Mononuclear cell (primary cell): ENCODE measurements at regions not wholly inside any gene's neighbourhood (a gene's known extent, or its start where the extent isn't known, plus 50 kb on each side); places are given as distances from the start of the nearest gene placed in this dataset.

Experiments used
- H3K27me3 ChIP-seq: 2 replicates; pipeline ENCODE4 v1.6.0; 2011; ENCODE audit warnings: low read length, control low read depth; ENCODE audit not compliant: insufficient read depth
- H3K4me1 ChIP-seq: 2 replicates; pipeline ENCODE4 v1.5.1; 2011; ENCODE audit warnings: mild to moderate bottlenecking, low read length, control low read depth; ENCODE audit not compliant: insufficient read depth
- H3K4me3 ChIP-seq: 2 replicates; pipeline ENCODE4 v1.5.1; 2011; ENCODE audit warnings: mild to moderate bottlenecking, low read length, moderate library complexity
- H3K9me3 ChIP-seq: 2 replicates; pipeline ENCODE4 v1.5.1; 2011; ENCODE audit warnings: low read depth, mild to moderate bottlenecking, control low read depth, low read length

GRCh38 chr20:60316476-60317158, 358.4 kb downstream of the CDH26 start:
- no peaks in the 10 kb centered on the region for H3K27me3 ChIP-seq
- no peaks in the 10 kb centered on the region for H3K9me3 ChIP-seq
- H3K4me3 ChIP-seq: no peak overlapping the region
- H3K4me1 ChIP-seq: no peaks in the 10 kb centered on the region

- no peaks in the 10 kb centered on the region for H3K9me3 ChIP-seq
- no peaks in the 10 kb centered on the region for H3K27me3 ChIP-seq
- no peaks in the 10 kb centered on the region for H3K4me1 ChIP-seq
- no peak overlapping the region for H3K4me3 ChIP-seq
Measured at GRCh38 chr20:60317401-60317800, 359.2 kb downstream of the CDH26 start.

DNA sequence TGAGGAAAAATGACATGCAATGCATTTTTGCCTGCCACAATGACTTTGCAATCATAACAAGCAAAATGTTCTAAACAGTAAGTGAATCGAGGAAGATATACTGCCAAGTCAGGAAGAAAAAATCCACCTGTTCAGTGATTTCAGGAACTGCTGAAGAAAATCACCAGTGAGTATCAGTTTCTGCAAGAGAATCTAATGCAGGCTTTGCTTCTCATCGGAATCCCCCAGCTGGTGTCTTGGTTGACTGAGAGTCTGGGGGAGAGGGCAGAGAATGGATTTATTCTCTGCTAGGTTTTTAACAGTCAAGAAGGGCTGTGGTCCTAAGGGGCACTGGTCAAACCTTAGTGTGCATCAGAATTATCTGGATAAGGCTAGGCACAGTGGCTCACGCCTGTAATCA, 363.4 kb downstream of the CDH26 start:
- Histone ChIP-seq H3K4me3 (no peak overlapping the region), H3K4me1 (no peaks in the 10 kb centered on the region), H3K27me3 (no peaks in the 10 kb centered on the region), H3K9me3 (no peaks in the 10 kb centered on the region)

DNA sequence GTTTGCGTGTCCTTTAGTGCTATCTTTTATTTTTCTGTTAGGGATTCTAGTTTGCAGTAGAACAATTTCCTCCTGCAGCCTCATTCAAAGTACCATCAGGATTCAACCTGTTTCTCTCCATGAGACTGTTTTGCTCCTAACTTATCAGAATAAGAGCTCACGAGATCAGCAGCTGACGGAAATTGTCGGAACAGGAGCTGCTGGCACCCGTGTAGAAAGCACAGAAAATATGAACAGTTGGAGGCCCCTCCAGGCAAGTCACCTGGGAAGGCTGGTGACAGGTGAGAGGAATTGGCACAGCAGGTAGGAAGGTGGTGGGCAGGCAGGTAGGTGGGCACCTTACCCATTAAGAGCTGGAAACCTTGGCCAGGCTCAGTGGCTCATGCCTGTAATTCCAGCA, 368.6 kb downstream of the CDH26 start:
- Histone ChIP-seq H3K4me3 (no peak overlapping the region), H3K27me3 (no peaks in the 10 kb centered on the region), H3K9me3 (no peaks in the 10 kb centered on the region), H3K4me1 (no peaks in the 10 kb centered on the region)

- no peak overlapping the region for H3K4me3 ChIP-seq
- no peaks in the 10 kb centered on the region for H3K4me1 ChIP-seq
- H3K27me3 ChIP-seq: no peaks in the 10 kb centered on the region
- no peaks in the 10 kb centered on the region for H3K9me3 ChIP-seq
Measured at GRCh38 chr20:60327971-60328660, 369.9 kb downstream of the CDH26 start.

- Histone ChIP-seq H3K4me1 (no peaks in the 10 kb centered on the region), H3K27me3 (no peaks in the 10 kb centered on the region), H3K4me3 (no peak overlapping the region), H3K9me3 (no peaks in the 10 kb centered on the region)
Measured at GRCh38 chr20:60330461-60330860, 372.2 kb downstream of the CDH26 start.

DNA sequence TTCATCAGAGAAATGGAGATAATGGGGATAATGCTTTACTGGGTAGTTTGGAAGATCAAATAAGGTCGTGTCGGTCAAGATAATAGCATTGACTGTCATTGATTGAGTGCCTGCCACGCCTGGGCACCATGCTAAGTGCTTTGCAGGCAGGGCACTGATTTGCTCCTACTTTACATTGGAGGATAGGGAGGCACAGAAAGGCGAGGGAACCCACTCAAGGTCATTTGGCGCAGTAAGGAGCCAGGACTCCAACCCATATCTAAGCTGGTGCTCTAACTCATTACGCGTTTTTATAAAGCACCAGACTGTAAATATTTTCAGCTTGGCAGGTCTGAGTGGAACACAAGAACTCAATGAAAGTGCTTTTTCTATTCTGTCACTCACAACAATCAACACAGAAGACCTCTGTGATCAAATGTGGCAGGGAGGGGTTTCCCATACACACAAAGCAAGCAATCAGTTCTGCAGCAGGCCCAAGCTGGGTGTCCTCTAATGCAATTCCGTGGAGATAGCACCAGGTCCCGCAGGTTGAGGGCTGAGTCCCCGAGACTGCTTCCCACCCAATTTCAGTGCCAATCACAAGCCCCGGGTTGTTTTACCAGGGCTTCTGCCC, 373.6 kb downstream of the CDH26 start:
- Histone ChIP-seq H3K4me3 (no peak overlapping the region), H3K4me1 (no peaks in the 10 kb centered on the region), H3K27me3 (no peaks in the 10 kb centered on the region), H3K9me3 (no peaks in the 10 kb centered on the region)

- no peaks in the 10 kb centered on the region for H3K4me1 ChIP-seq
- H3K9me3 ChIP-seq: no peaks in the 10 kb centered on the region
- no peaks in the 10 kb centered on the region for H3K27me3 ChIP-seq
- no peak overlapping the region for H3K4me3 ChIP-seq
Measured at GRCh38 chr20:60332523-60332922, 374.3 kb downstream of the CDH26 start.

- Histone ChIP-seq H3K9me3 (no peaks in the 10 kb centered on the region), H3K4me1 (no peaks in the 10 kb centered on the region), H3K4me3 (no peak overlapping the region), H3K27me3 (no peaks in the 10 kb centered on the region)
Measured at GRCh38 chr20:60334911-60335310, 376.7 kb downstream of the CDH26 start.

DNA sequence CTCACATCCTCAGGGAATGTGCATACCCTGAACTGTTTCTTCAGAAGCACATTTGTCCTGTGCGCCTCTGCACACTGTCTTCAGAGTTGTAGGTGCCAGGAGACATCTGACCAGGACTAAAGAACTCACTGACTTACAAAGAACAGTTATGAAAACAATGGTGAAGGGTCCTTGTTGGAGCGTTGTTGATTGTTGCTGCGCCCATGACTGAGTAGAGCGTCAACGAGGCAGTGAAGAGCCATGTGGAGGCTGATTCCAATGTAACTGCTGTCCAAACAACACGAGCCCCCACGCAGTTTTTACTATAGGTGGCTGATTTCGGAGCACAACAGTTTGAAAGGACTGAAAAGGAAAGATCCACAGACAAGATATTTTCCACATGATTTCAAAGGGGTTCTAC, 380.3 kb downstream of the CDH26 start:
- no peak overlapping the region for H3K4me3 ChIP-seq
- H3K27me3 ChIP-seq: no peaks in the 10 kb centered on the region
- H3K4me1 ChIP-seq: no peaks in the 10 kb centered on the region
- H3K9me3 ChIP-seq: no peaks in the 10 kb centered on the region

DNA sequence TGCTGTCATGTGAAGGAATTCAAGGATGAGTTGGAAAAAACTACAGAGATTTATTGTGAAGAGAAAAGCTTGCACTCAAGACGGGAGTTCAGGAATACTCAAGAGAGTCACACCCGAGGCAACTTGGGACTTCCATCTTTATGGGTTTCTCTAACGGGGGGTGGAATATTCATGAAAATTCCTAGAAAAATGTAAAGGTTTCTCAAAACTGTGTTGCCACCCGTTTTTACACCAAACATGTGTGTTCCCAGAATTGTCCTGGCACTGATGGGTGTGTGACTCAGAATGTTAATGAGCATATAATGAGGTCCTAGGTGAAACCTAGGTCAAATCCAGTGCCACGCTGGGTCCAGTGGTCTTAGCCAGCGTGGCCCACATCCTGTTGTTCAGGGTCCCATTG, 381.5 kb downstream of the CDH26 start:
- Histone ChIP-seq H3K4me1 (no peaks in the 10 kb centered on the region), H3K4me3 (no peak overlapping the region), H3K9me3 (no peaks in the 10 kb centered on the region), H3K27me3 (no peaks in the 10 kb centered on the region)

DNA sequence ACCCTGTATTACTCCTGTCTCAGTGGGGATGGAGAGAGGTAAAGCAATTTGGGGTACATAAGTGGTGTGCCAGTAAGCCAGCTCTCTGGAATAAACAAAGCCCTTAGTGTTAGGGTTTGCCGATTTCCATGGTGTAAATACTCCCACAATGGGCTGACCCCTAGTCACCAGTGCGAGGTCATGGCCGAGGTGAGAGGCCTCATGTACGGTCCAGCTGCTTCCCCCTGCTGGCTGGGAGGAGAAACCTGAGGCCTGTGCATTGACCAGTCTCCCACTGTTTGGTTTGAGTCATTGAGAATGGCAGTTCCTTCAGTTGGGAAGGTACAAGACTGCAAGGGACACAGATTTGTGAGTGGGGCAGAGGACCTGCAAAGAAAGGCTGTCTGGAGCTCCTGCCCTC, 382.0 kb downstream of the CDH26 start:
- Histone ChIP-seq H3K4me3 (no peak overlapping the region), H3K9me3 (no peaks in the 10 kb centered on the region)

GRCh38 chr20:60341062-60341461, 382.8 kb downstream of the CDH26 start:
- H3K4me3 ChIP-seq: no peak overlapping the region
- H3K4me1 ChIP-seq: no peaks in the 10 kb centered on the region
- H3K27me3 ChIP-seq: no peaks in the 10 kb centered on the region
- no peaks in the 10 kb centered on the region for H3K9me3 ChIP-seq

More for the DNA sequence above, 382.0 kb downstream of the CDH26 start:
- H3K4me1 ChIP-seq: no peaks in the 10 kb centered on the region
- no peaks in the 10 kb centered on the region for H3K27me3 ChIP-seq

GRCh38 chr20:60345106-60345505, 386.9 kb downstream of the CDH26 start:
- no peaks in the 10 kb centered on the region for H3K27me3 ChIP-seq
- no peaks in the 10 kb centered on the region for H3K9me3 ChIP-seq
- no peak overlapping the region for H3K4me3 ChIP-seq
- no peaks in the 10 kb centered on the region for H3K4me1 ChIP-seq

- H3K27me3 ChIP-seq: no peaks in the 10 kb centered on the region
- no peak overlapping the region for H3K4me3 ChIP-seq
- no peaks in the 10 kb centered on the region for H3K4me1 ChIP-seq
- no peaks in the 10 kb centered on the region for H3K9me3 ChIP-seq
Measured at GRCh38 chr20:60349418-60349817, 391.2 kb downstream of the CDH26 start.

DNA sequence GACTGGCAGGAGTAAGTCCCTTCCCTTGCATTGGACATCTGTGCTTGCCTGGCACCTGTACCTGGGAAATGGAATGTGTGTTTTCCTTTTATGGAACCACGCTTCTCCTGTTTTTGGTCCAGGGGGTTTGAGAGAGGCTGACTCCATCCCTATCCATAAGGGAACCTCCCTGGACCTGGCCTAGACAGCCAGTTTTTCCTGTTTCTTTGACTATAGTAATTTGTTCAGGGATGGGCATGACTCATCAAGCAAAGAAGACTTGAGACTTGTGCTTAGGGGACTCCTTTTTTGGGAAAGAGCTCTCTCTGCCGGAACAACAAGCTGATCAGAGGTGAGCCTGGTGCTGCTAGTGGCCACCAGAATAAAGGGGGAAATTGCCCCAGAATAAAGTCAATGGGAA, 393.8 kb downstream of the CDH26 start:
- Histone ChIP-seq H3K4me1 (no peaks in the 10 kb centered on the region), H3K9me3 (no peaks in the 10 kb centered on the region), H3K27me3 (no peaks in the 10 kb centered on the region), H3K4me3 (no peak overlapping the region)
